H1 (cell line): ENCODE measurements at regions not wholly inside any gene's neighbourhood (a gene's known extent, or its start where the extent isn't known, plus 50 kb on each side); places are given as distances from the start of the nearest gene placed in this dataset.

ENCODE experiments used
- CTCF ChIA-PET: fragments of 300-600 bp; sonication (Branson Sonifier 250); formaldehyde crosslinking; loops from one replicate; lab custom pipeline; 2021; ENCODE audit not compliant: partially characterized antibody; lab: Charles Lee
- POLR2A ChIA-PET: fragments of 300-600 bp; sonication (Branson Sonifier 250); formaldehyde crosslinking; loops from one replicate; lab custom pipeline; 2021; ENCODE audit warnings: inconsistent platforms; ENCODE audit not compliant: partially characterized antibody; lab: Charles Lee
- DNase-seq, 2 experiments: peaks; one replicate each; pipeline versions ENCODE4 v3.0.0 to v3.0.0-alpha.2; 2010 to 2022; ENCODE audit warnings: low spot score in 2 of 2, low read depth in 1 of 2, mixed read lengths in 1 of 2
- FAIRE-seq: peaks from 2 replicates; lab custom pipeline; 2011; peaks lifted over from hg19 to GRCh38; lab: Jason Lieb, UNC
- H2AFZ ChIP-seq: 2 replicates; pipeline ENCODE4 v1.8.1; 2012; ENCODE audit warnings: low read length, inconsistent platforms
- H2AK5ac ChIP-seq: 2 replicates; pipeline ENCODE4 v1.6.1; 2013; ENCODE audit warnings: low read depth, low read length
- H2BK120ac ChIP-seq: replicated peaks from 2 replicates; pipeline ENCODE3; 2013; ENCODE audit warnings: low read depth, low read length, inconsistent platforms
- H2BK12ac ChIP-seq: 2 replicates; pipeline ENCODE4 v1.6.1; 2013; ENCODE audit warnings: low read depth, low read length
- H2BK15ac ChIP-seq: 2 replicates; pipeline ENCODE4 v1.6.1; 2013; ENCODE audit warnings: low read length
- H2BK20ac ChIP-seq: 2 replicates; pipeline ENCODE4 v1.6.1; 2013; ENCODE audit warnings: low read length
- H2BK5ac ChIP-seq: 2 replicates; pipeline ENCODE4 v1.6.1; 2013; ENCODE audit warnings: low read depth, low read length
- H3K14ac ChIP-seq: 2 replicates; pipeline ENCODE4 v1.6.1; 2013; ENCODE audit warnings: inconsistent platforms; ENCODE audit not compliant: insufficient read length
- H3K18ac ChIP-seq: 2 replicates; pipeline ENCODE4 v1.6.1; 2013; ENCODE audit warnings: low read length; ENCODE audit errors: extremely low read depth
- H3K23ac ChIP-seq: 2 replicates; pipeline ENCODE4 v1.6.1; 2013; ENCODE audit warnings: inconsistent platforms; ENCODE audit not compliant: insufficient read length
- H3K23me2 ChIP-seq: 2 replicates; pipeline ENCODE4 v1.6.1; 2013; ENCODE audit warnings: low read depth, low read length
- H3K27ac ChIP-seq: 2 replicates; pipeline ENCODE4 v1.6.1; 2011; ENCODE audit warnings: low read depth, low read length, inconsistent platforms
- H3K27me3 ChIP-seq, 4 experiments: replicated peaks in 1 of 4; 1 replicate in 1 of 4; 2 replicates in 3 of 4; pipeline versions ENCODE4 v1.6.1 to v1.8.1; 2011 to 2013; ENCODE audit warnings: low read length in 3 of 4, mild to moderate bottlenecking in 3 of 4, inconsistent platforms in 2 of 4, mixed read lengths in 2 of 4, moderate library complexity in 1 of 4; ENCODE audit not compliant: control insufficient read depth in 3 of 4, insufficient read depth in 3 of 4; ENCODE audit errors: extremely low read depth in 1 of 4
- H3K36me3 ChIP-seq, 4 experiments: 2 replicates each; pipeline versions ENCODE4 v1.6.1 to v1.8.1; 2011 to 2013; ENCODE audit warnings: mild to moderate bottlenecking in 4 of 4, low read length in 3 of 4, moderate library complexity in 2 of 4, control low read depth in 1 of 4, inconsistent platforms in 1 of 4; ENCODE audit not compliant: insufficient read depth in 4 of 4, control insufficient read depth in 2 of 4
- H3K4ac ChIP-seq: replicated peaks from 2 replicates; pipeline ENCODE3; 2013; ENCODE audit warnings: low read length, low read depth, mixed read lengths, inconsistent platforms; ENCODE audit not compliant: insufficient read length
- H3K4me1 ChIP-seq, 4 experiments: replicated peaks in 1 of 4; 1 replicate in 1 of 4; 2 replicates in 3 of 4; pipeline versions ENCODE4 v1.6.1 to v1.8.1; 2011 to 2013; ENCODE audit warnings: low read length in 3 of 4, inconsistent platforms in 2 of 4, mixed read lengths in 1 of 4; ENCODE audit not compliant: insufficient read depth in 4 of 4, control insufficient read depth in 3 of 4
- H3K4me2 ChIP-seq, 2 experiments: 2 replicates each; pipeline versions ENCODE4 v1.6.1 to v1.8.1; 2011 to 2013; ENCODE audit warnings: low read depth in 2 of 2, low read length in 2 of 2, control low read depth in 1 of 2, inconsistent platforms in 1 of 2, mild to moderate bottlenecking in 1 of 2; ENCODE audit not compliant: insufficient read depth in 1 of 2
- H3K4me3 ChIP-seq, 4 experiments: fragments of 200-600, 300-600 bp in 1 of 4; sonication (generic), shearing (Covaris generic), sonication (Bioruptor Twin) in 1 of 4; 2 replicates each; pipeline versions ENCODE4 v1.5.1 to v1.8.1; 2011 to 2016; ENCODE audit warnings: low read length in 4 of 4, low read depth in 3 of 4, control low read depth in 2 of 4, inconsistent platforms in 2 of 4, mild to moderate bottlenecking in 2 of 4, mixed read lengths in 1 of 4, moderate library complexity in 1 of 4; ENCODE audit not compliant: insufficient read depth in 2 of 4; ENCODE audit errors: extremely low read depth in 1 of 4
- H3K56ac ChIP-seq: replicated peaks from 2 replicates; pipeline ENCODE3; 2013; ENCODE audit warnings: low read depth, mild to moderate bottlenecking, mixed read lengths, low read length, inconsistent platforms; ENCODE audit not compliant: insufficient read length
- H3K79me1 ChIP-seq: 2 replicates; pipeline ENCODE4 v1.6.1; 2013; ENCODE audit warnings: low read depth, low read length, control low read depth
- H3K79me2 ChIP-seq, 2 experiments: 2 replicates each; pipeline versions ENCODE4 v1.6.1 to v1.8.1; 2012 to 2013; ENCODE audit warnings: low read length in 2 of 2, mild to moderate bottlenecking in 2 of 2, inconsistent platforms in 1 of 2; ENCODE audit not compliant: insufficient read depth in 2 of 2, control insufficient read depth in 1 of 2
- H3K9ac ChIP-seq, 4 experiments: replicated peaks in 1 of 4; 1 replicate in 1 of 4; 2 replicates in 3 of 4; pipeline versions ENCODE4 v1.6.1 to v1.8.1; 2011 to 2013; ENCODE audit warnings: low read depth in 3 of 4, low read length in 3 of 4, control low read depth in 2 of 4, mild to moderate bottlenecking in 2 of 4, moderate library complexity in 2 of 4, inconsistent platforms in 1 of 4; ENCODE audit errors: extremely low read depth in 1 of 4
- H3K9me3 ChIP-seq, 2 experiments: 2 replicates each; pipeline versions ENCODE4 v1.6.1 to v1.8.1; 2012 to 2013; ENCODE audit warnings: mild to moderate bottlenecking in 2 of 2, moderate library complexity in 2 of 2, control low read depth in 1 of 2, inconsistent platforms in 1 of 2, low read depth in 1 of 2, low read length in 1 of 2, mixed read lengths in 1 of 2; ENCODE audit not compliant: insufficient read depth in 2 of 2
- H4K20me1 ChIP-seq, 2 experiments: replicated peaks in 1 of 2; 2 replicates each; pipeline versions ENCODE3 to v1.8.1; 2011 to 2013; ENCODE audit warnings: inconsistent platforms in 2 of 2, low read length in 2 of 2, mild to moderate bottlenecking in 1 of 2; ENCODE audit not compliant: insufficient read depth in 2 of 2, control insufficient read depth in 1 of 2
- H4K5ac ChIP-seq: 2 replicates; pipeline ENCODE4 v1.6.1; 2013; ENCODE audit warnings: low read length, low read depth, mixed read lengths, inconsistent platforms; ENCODE audit not compliant: insufficient read length
- H4K8ac ChIP-seq: 2 replicates; pipeline ENCODE4 v1.8.0; 2013; ENCODE audit warnings: mild to moderate bottlenecking, moderate library complexity, low read length, inconsistent platforms; ENCODE audit not compliant: insufficient read depth; ENCODE audit errors: extremely low read depth
- H4K91ac ChIP-seq: replicated peaks from 2 replicates; pipeline ENCODE3; 2013; ENCODE audit warnings: low read length, mixed read lengths, inconsistent platforms; ENCODE audit not compliant: insufficient read length
- BCL11A ChIP-seq, 2 experiments: IDR thresholded peaks; one replicate each; pipeline ENCODE4 v1.6.1; 2011; ENCODE audit warnings: low read depth in 2 of 2, low read length in 2 of 2, mild to moderate bottlenecking in 2 of 2
- CEBPB ChIP-seq: IDR thresholded peaks from 2 replicates; pipeline ENCODE4 v1.6.1; 2012; ENCODE audit warnings: low read depth, low read length
- CHD2 ChIP-seq: IDR thresholded peaks from 2 replicates; pipeline ENCODE4 v1.6.1; 2012; ENCODE audit warnings: low read length, improper control_type of control experiment
- EGR1 ChIP-seq: IDR thresholded peaks from 2 replicates; pipeline ENCODE4 v1.6.1; 2011; ENCODE audit warnings: low read depth, low read length, borderline replicate concordance
- EP300 ChIP-seq, 2 experiments: IDR thresholded peaks; 1 replicate in 1 of 2; 2 replicates in 1 of 2; pipeline ENCODE4 v1.6.1; 2011 to 2012; ENCODE audit warnings: low read depth in 2 of 2, low read length in 2 of 2, mild to moderate bottlenecking in 2 of 2, borderline replicate concordance in 1 of 2, inconsistent platforms in 1 of 2, moderate library complexity in 1 of 2
- FOSL1 ChIP-seq: IDR thresholded peaks from 2 replicates; pipeline ENCODE4 v1.6.1; 2011; ENCODE audit warnings: mild to moderate bottlenecking, low read depth, low read length, moderate library complexity; ENCODE audit not compliant: insufficient read depth
- GTF2F1 ChIP-seq: IDR thresholded peaks from 2 replicates; pipeline ENCODE4 v1.6.1; 2012; ENCODE audit warnings: low read depth, low read length, improper control_type of control experiment, borderline replicate concordance
- JUN ChIP-seq: IDR thresholded peaks from 2 replicates; pipeline ENCODE4 v1.6.1; 2011; ENCODE audit warnings: low read depth, mild to moderate bottlenecking, improper control_type of control experiment, low read length
- KDM4A ChIP-seq: IDR thresholded peaks from one replicate; pipeline ENCODE4 v1.7.1; 2012; ENCODE audit warnings: low read depth, mild to moderate bottlenecking, moderate library complexity, low read length, inconsistent platforms; ENCODE audit not compliant: severe bottlenecking
- NRF1 ChIP-seq: IDR thresholded peaks from 2 replicates; pipeline ENCODE4 v1.6.1; 2011; ENCODE audit warnings: mild to moderate bottlenecking, low read depth, low read length, improper control_type of control experiment
- PHF8 ChIP-seq: fragments of 200-600 bp; sonication (generic); conservative IDR thresholded peaks from 2 replicates; pipeline ENCODE4 v1.7.1; 2012; ENCODE audit warnings: low read depth, mild to moderate bottlenecking, inconsistent platforms, low read length, moderate library complexity
- POLR2A ChIP-seq, 2 experiments: IDR thresholded peaks; 1 replicate in 1 of 2; 2 replicates in 1 of 2; pipeline ENCODE4 v1.6.1; 2011; ENCODE audit warnings: low read depth in 2 of 2, low read length in 2 of 2, mild to moderate bottlenecking in 2 of 2; ENCODE audit errors: control extremely low read depth in 1 of 2
- SIX5 ChIP-seq: IDR thresholded peaks from 2 replicates; pipeline ENCODE4 v1.6.1; 2011; ENCODE audit warnings: mild to moderate bottlenecking, low read depth, low read length
- WGBS, 2 experiments: shearing (Covaris generic) in 1 of 2; methylation state at CpG; one replicate each; pipeline versions ENCODE4 v1.1.6 to v1.1.7; 2013 to 2015; ENCODE audit warnings: low lambda C conversion rate in 2 of 2, mixed read lengths in 2 of 2, inconsistent platforms in 1 of 2, low coverage in 1 of 2, missing lambda C conversion rate in 1 of 2; ENCODE audit not compliant: insufficient replicate concordance in 2 of 2, insufficient coverage in 1 of 2, insufficient read length in 1 of 2; ENCODE audit errors: extremely low coverage in 1 of 2, missing lambda C conversion rate in 1 of 2; 5-methylcytosine and 5-hydroxymethylcytosine counted together
- TF ChIP-seq, protein P1 (sequence below): IDR thresholded peaks from 2 replicates; pipeline ENCODE4 v1.6.1; 2011; ENCODE audit warnings: low read length, improper control_type of control experiment

DNA sequence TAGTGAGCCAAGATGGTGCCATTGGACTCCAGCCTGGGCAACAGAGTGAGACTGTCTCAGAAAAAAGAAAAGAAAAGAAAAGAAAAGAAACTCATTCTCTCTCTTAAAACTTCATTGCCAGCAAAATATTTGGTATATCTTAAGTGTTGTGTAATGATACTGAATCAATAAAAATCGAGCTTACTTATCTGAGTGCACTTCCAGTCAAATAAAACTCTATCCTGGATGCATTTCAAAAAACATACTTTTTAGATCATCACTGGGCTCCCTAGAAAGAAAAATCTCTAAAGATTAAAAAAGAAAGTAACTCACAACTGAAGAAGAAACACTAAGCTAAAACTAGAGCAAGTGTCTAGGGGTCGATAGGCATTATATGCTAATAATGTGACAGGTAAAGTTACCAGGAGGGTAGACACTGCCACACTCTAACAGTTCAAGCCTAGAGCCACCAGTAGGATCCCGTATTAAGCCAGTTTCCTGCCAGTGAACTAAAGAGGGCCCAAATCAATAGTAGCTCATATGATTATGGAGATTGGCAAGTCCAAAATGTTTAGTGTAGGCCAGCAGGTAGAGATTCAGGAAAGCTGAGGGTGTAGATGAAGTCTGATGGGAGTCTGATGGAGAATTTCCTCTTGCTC, 242.1 kb upstream of the CYRIA start:
- no peak overlapping the region for H3K4me2 ChIP-seq
- H3K14ac ChIP-seq, result no peak overlapping the region
- H3K4me3 ChIP-seq, result no peak overlapping the region
- H2AFZ ChIP-seq, result no peak overlapping the region
- H2BK15ac ChIP-seq, result no peak overlapping the region
- H4K91ac ChIP-seq, result no peak overlapping the region
- no peak overlapping the region for H2AK5ac ChIP-seq
- H3K56ac ChIP-seq, result no peak overlapping the region
- 89% methylated on average over 3 of the region's 3 CpGs; no CpG with 5 or more reads in 1 of the 2 experiments for WGBS, 2 experiments
- H2BK120ac ChIP-seq, result no peak overlapping the region
- H2BK5ac ChIP-seq, result no peak overlapping the region
- H4K20me1 ChIP-seq, result no peaks in the 10 kb centered on the region
- no peaks in the 10 kb centered on the region for H3K79me1 ChIP-seq
- H4K5ac ChIP-seq, result no peak overlapping the region
- H3K79me2 ChIP-seq, result no peaks in the 10 kb centered on the region
- FAIRE-seq (no peak), DNase-seq (no peak)
- no peaks in the 10 kb centered on the region for H3K23me2 ChIP-seq
- H3K9me3 ChIP-seq, result no peaks in the 10 kb centered on the region
- no peak overlapping the region for H3K4ac ChIP-seq
- no peak overlapping the region for H3K9ac ChIP-seq
- TF ChIP-seq CHD2 (no peak), FOSL1 (no peak), EP300 (IDR thresholded peaks at IDR 0.05; ENCODE audit: borderline replicate concordance in 1 of 2, low read depth in 2 of 2, low read length in 2 of 2) (no peak), CEBPB (no peak), JUN (no peak), SIX5 (no peak), POLR2A (IDR thresholded peaks at IDR 0.05; ENCODE audit: control extremely low read depth in 1 of 2, low read depth in 2 of 2, low read length in 2 of 2) (no peak), NRF1 (no peak), BCL11A (IDR thresholded peaks at IDR 0.05; ENCODE audit: low read depth in 2 of 2, low read length in 2 of 2) (no peak), GTF2F1 (no peak), KDM4A (no peak), PHF8 (no peak), EGR1 (no peak)
- TF ChIP-seq, protein P1, sequence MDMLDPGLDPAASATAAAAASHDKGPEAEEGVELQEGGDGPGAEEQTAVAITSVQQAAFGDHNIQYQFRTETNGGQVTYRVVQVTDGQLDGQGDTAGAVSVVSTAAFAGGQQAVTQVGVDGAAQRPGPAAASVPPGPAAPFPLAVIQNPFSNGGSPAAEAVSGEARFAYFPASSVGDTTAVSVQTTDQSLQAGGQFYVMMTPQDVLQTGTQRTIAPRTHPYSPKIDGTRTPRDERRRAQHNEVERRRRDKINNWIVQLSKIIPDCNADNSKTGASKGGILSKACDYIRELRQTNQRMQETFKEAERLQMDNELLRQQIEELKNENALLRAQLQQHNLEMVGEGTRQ, result no peak
- TF ChIP-seq, all 59 proteins: peak for 0
- ChIA-PET CTCF (interaction anchor here (1.0 to 2.2 kb wide), 4 partner anchors 7 to 399 kb away, joined by 3 to 4 read pairs (median 4); no protein-coding TSS in a partner anchor), POLR2A (no interaction called here)
- H2BK12ac ChIP-seq, result no peak overlapping the region
- H3K27ac ChIP-seq, result no peak overlapping the region
- no peaks in the 10 kb centered on the region for H3K4me1 ChIP-seq
- no peaks in the 10 kb centered on the region for H3K27me3 ChIP-seq
- no peak overlapping the region for H2BK20ac ChIP-seq
- H4K8ac ChIP-seq, result no peak overlapping the region
- no peak overlapping the region for H3K18ac ChIP-seq
- H3K36me3 ChIP-seq, result no peaks in the 10 kb centered on the region
- no peak overlapping the region for H3K23ac ChIP-seq
